Kidney epithelial cell (primary cell): ENCODE measurements at regions not wholly inside any gene's neighbourhood (a gene's known extent, or its start where the extent isn't known, plus 50 kb on each side); places are given as distances from the start of the nearest gene placed in this dataset.

Experiments
- DNase-seq: peaks from one replicate; pipeline ENCODE4 v3.0.0-alpha.2; 2010; ENCODE audit warnings: low read depth
- H3K27me3 ChIP-seq: 2 replicates; pipeline ENCODE4 v1.6.0; 2011; ENCODE audit warnings: low read length; ENCODE audit not compliant: control insufficient read depth, insufficient read depth
- H3K36me3 ChIP-seq: 2 replicates; pipeline ENCODE4 v1.5.1; 2011; ENCODE audit warnings: low read length; ENCODE audit not compliant: control insufficient read depth, insufficient read depth
- H3K4me3 ChIP-seq: 2 replicates; pipeline ENCODE4 v1.5.1; 2011; ENCODE audit warnings: low read depth, mild to moderate bottlenecking, control low read depth, low read length
- CTCF ChIP-seq: IDR thresholded peaks from 2 replicates; pipeline ENCODE4 v1.5.1; 2011; ENCODE audit warnings: mild to moderate bottlenecking, moderate library complexity, low read length, control low read depth, inconsistent platforms; ENCODE audit not compliant: insufficient read depth, poor library complexity, severe bottlenecking

- no peak for DNase-seq
- Histone ChIP-seq H3K27me3 (no peaks in the 10 kb centered on the region), H3K4me3 (no peak overlapping the region), H3K36me3 (no peaks in the 10 kb centered on the region)
- no peak for TF ChIP-seq CTCF
These were observed 194.5 kb upstream of the CDH13 start for GRCh38 chr16:82432261-82432660.

GRCh38 chr16:82425661-82426060 lies 201.1 kb upstream of the CDH13 start:
- no peaks in the 10 kb centered on the region for H3K27me3 ChIP-seq
- DNase-seq, result no peak
- TF ChIP-seq CTCF, result no peak
- H3K4me3 ChIP-seq, result no peak overlapping the region
- H3K36me3 ChIP-seq, result no peaks in the 10 kb centered on the region

- no peak overlapping the region for H3K4me3 ChIP-seq
These were observed 204.9 kb upstream of the CDH13 start for GRCh38 chr16:82421851-82422250.

GRCh38 chr16:82419332-82419731 lies 207.4 kb upstream of the CDH13 start:
- H3K27me3 ChIP-seq, result no peaks in the 10 kb centered on the region
- no peak for TF ChIP-seq CTCF
- H3K4me3 ChIP-seq, result no peak overlapping the region
- H3K36me3 ChIP-seq, result no peaks in the 10 kb centered on the region
- DNase-seq, result no peak

More at GRCh38 chr16:82421851-82422250, 204.9 kb upstream of the CDH13 start:
- no peak for TF ChIP-seq CTCF
- Histone ChIP-seq H3K36me3 (no peaks in the 10 kb centered on the region), H3K27me3 (no peaks in the 10 kb centered on the region)
- DNase-seq, result no peak

- Histone ChIP-seq H3K27me3 (no peaks in the 10 kb centered on the region), H3K4me3 (no peak overlapping the region), H3K36me3 (no peaks in the 10 kb centered on the region)
- TF ChIP-seq CTCF, result no peak
- no peak for DNase-seq
These were observed 212.3 kb upstream of the CDH13 start for GRCh38 chr16:82414476-82414875.

GRCh38 chr16:82412770-82413169 lies 214.0 kb upstream of the CDH13 start:
- no peak for TF ChIP-seq CTCF
- Histone ChIP-seq H3K4me3 (no peak overlapping the region), H3K27me3 (no peaks in the 10 kb centered on the region), H3K36me3 (no peaks in the 10 kb centered on the region)
- DNase-seq, result no peak
